ENCODE measurements at regions not wholly inside any gene's neighbourhood (a gene's known extent, or its start where the extent isn't known, plus 50 kb on each side); places are given as distances from the start of the nearest gene placed in this dataset.

DNA sequence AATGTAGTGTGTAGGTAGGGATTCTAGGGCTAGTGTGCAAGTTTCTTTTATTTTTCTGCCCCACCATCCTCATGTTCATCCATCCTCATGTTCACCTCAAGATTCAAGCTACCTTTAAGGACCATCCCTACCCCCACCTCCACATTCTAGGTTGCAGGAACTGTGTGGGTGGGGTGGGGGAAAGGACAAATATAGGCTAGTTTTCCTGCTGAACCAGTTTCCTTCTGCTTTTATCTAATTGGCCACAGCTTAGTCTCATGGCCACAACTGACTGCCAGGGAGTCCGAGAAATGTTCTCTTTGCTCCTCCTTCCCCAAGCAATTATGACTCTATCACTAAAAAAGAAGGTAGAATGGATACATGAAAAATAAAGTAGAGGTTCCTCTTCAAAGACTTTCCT lies 179.0 kb upstream of the LARGE1 start:
- H3K9ac ChIP-seq (ENCODE audit: low read length): no peak overlapping the region
- no peak overlapping the region for H2AFZ ChIP-seq (ENCODE audit: low read depth, low read length, poor library complexity, severe bottlenecking)
- ATAC-seq (no peak), DNase-seq (ENCODE audit: low read depth, low spot score) (no peak)
- BruUV-seq (replicated peaks): no TSS peak
- no peaks in the 10 kb centered on the region for H3K27me3 ChIP-seq (ENCODE audit: insufficient read depth, low read length)
- RAD21 ChIA-PET (ENCODE audit: low non-redundant PET in 1 of 2, low total read pairs in 2 of 2, uncharacterized antibody in 2 of 2, unreplicated experiment in 2 of 2): no interaction called here
- H3K4me2 ChIP-seq (ENCODE audit: low read length): no peak overlapping the region
- no peaks in the 10 kb centered on the region for H3K4me1 ChIP-seq (ENCODE audit: control insufficient read depth in 1 of 2, insufficient read depth in 2 of 2, low read length in 2 of 2)
- POLR2A ChIA-PET: no interaction called here
- no peaks in the 10 kb centered on the region for H3K36me3 ChIP-seq (ENCODE audit: control insufficient read depth in 1 of 2, insufficient read depth in 2 of 2, low read length in 2 of 2)
- TF ChIP-seq SRF (IDR thresholded peaks at IDR 0.05; ENCODE audit: low read depth): no peak
- TF ChIP-seq RAD21 (IDR thresholded peaks at IDR 0.05; ENCODE audit: low read depth): no peak
- TF ChIP-seq ZFX (IDR thresholded peaks at IDR 0.05): no peak
- TF ChIP-seq ZNF274 (IDR thresholded peaks at IDR 0.05; ENCODE audit: low read depth, low read length): no peak
- no peak for TF ChIP-seq CEBPB (IDR thresholded peaks at IDR 0.05; ENCODE audit: low read depth)
- TF ChIP-seq EGR1 (IDR thresholded peaks at IDR 0.05; ENCODE audit: low read depth): no peak
- TF ChIP-seq TCF7L2 (IDR thresholded peaks at IDR 0.05; ENCODE audit: borderline replicate concordance, extremely low read depth, insufficient read depth, insufficient read length): no peak
- TF ChIP-seq CTCF (IDR thresholded peaks at IDR 0.05 in 2 of 3, conservative IDR thresholded peaks at IDR 0.05 in 1 of 3; ENCODE audit: borderline replicate concordance in 1 of 3, insufficient read depth in 1 of 3, low read depth in 2 of 3, low read length in 2 of 3): no peak
- TF ChIP-seq SIN3A (IDR thresholded peaks at IDR 0.05; ENCODE audit: low read depth): no peak
- no peak for TF ChIP-seq POLR2A (IDR thresholded peaks at IDR 0.05; ENCODE audit: borderline replicate concordance, extremely low read depth, insufficient read depth, insufficient read length)
- TF ChIP-seq FOSL1 (IDR thresholded peaks at IDR 0.05; ENCODE audit: low read depth): no peak
- TF ChIP-seq EZH2phosphoT487 (IDR thresholded peaks at IDR 0.05; ENCODE audit: borderline replicate concordance): no peak
- TF ChIP-seq, protein P1, sequence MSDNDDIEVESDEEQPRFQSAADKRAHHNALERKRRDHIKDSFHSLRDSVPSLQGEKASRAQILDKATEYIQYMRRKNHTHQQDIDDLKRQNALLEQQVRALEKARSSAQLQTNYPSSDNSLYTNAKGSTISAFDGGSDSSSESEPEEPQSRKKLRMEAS (IDR thresholded peaks at IDR 0.05): no peak
- no peak for TF ChIP-seq REST (IDR thresholded peaks at IDR 0.05; ENCODE audit: low read depth)
- no peak for TF ChIP-seq SP1 (IDR thresholded peaks at IDR 0.05; ENCODE audit: low read depth)
- no peak for TF ChIP-seq ELF1 (IDR thresholded peaks at IDR 0.05; ENCODE audit: borderline replicate concordance, low read depth)
- TF ChIP-seq, protein P2, sequence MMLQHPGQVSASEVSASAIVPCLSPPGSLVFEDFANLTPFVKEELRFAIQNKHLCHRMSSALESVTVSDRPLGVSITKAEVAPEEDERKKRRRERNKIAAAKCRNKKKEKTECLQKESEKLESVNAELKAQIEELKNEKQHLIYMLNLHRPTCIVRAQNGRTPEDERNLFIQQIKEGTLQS (IDR thresholded peaks at IDR 0.05): no peak
- no peaks in the 10 kb centered on the region for H4K20me1 ChIP-seq (ENCODE audit: insufficient read depth)
- H3K4me3 ChIP-seq (replicated peaks in 1 of 2; ENCODE audit: low read depth in 1 of 2, low read length in 2 of 2): no peak overlapping the region
- intact Hi-C loops (cut with micrococcal nuclease): no loop called here
- no peaks in the 10 kb centered on the region for H3K9me2 ChIP-seq (ENCODE audit: insufficient read depth)
- no peak overlapping the region for H3K27ac ChIP-seq (ENCODE audit: low read depth, low read length)
- CTCF ChIA-PET: no interaction called here
- H3K9me3 ChIP-seq (ENCODE audit: control insufficient read depth in 1 of 2, insufficient read depth in 1 of 2, low read depth in 1 of 2, low read length in 2 of 2): peaks cover 5 to 29% of the 10 kb centered on the region in 2 experiments; a peak in 3 of 4 replicates
- H3K79me2 ChIP-seq (ENCODE audit: insufficient read depth, low read length): no peaks in the 10 kb centered on the region
